Glomerular endothelial cell (primary cell): ENCODE measurements at regions not wholly inside any gene's neighbourhood (a gene's known extent, or its start where the extent isn't known, plus 50 kb on each side); places are given as distances from the start of the nearest gene placed in this dataset.
"Not testable (repeated sequence)": the region's sequence is repeated elsewhere in the genome, so short reads cannot be mapped to it uniquely, and the experiment has no call there.

ENCODE experiments used
- DNase-seq: peaks from one replicate; pipeline ENCODE4 v3.0.0-alpha.2; 2011; ENCODE audit warnings: low read depth, low spot score; ENCODE audit errors: extremely low read depth

GRCh38 chr16:59809488-59809887, 1075.4 kb upstream of the GOT2 start:
- DNase-seq, result not testable (repeated sequence)

GRCh38 chr16:59783191-59783590, 1049.1 kb upstream of the GOT2 start:
- DNase-seq, result no peak

- no peak for DNase-seq
Observed at GRCh38 chr16:59773330-59773729, 1039.2 kb upstream of the GOT2 start.

GRCh38 chr16:59759296-59759695, 1025.2 kb upstream of the GOT2 start:
- no peak for DNase-seq

GRCh38 chr16:59758848-59759247, 1024.7 kb upstream of the GOT2 start:
- DNase-seq, result no peak

GRCh38 chr16:59754854-59755253, 1020.7 kb upstream of the GOT2 start:
- DNase-seq, result no peak

- no peak for DNase-seq
Observed at GRCh38 chr16:59749662-59750336, 1015.7 kb upstream of the GOT2 start.

- DNase-seq, result no peak
Observed at GRCh38 chr16:59748531-59748930, 1014.4 kb upstream of the GOT2 start.

GRCh38 chr16:59743504-59743903, 1009.4 kb upstream of the GOT2 start:
- no peak for DNase-seq

GRCh38 chr16:59740858-59741257, 1006.7 kb upstream of the GOT2 start:
- no peak for DNase-seq

- no peak for DNase-seq
Observed at GRCh38 chr16:59737274-59737673, 1003.2 kb upstream of the GOT2 start.

- DNase-seq, result no peak
Observed at GRCh38 chr16:59733321-59733720, 999.2 kb upstream of the GOT2 start.

GRCh38 chr16:59729613-59730012, 995.5 kb upstream of the GOT2 start:
- DNase-seq, result no peak

GRCh38 chr16:59719121-59719520, 985.0 kb upstream of the GOT2 start:
- DNase-seq, result no peak

- DNase-seq, result no peak
Observed at GRCh38 chr16:59707436-59708226, 973.5 kb upstream of the GOT2 start.

GRCh38 chr16:59701963-59702930, 968.1 kb upstream of the GOT2 start:
- DNase-seq, result no peak

- no peak for DNase-seq
Observed at GRCh38 chr16:59699786-59700185, 965.7 kb upstream of the GOT2 start.

GRCh38 chr16:59698346-59699020, 964.4 kb upstream of the GOT2 start:
- no peak for DNase-seq

- DNase-seq, result no peak
Observed at GRCh38 chr16:59697761-59698160, 963.6 kb upstream of the GOT2 start.

GRCh38 chr16:59697236-59697635, 963.1 kb upstream of the GOT2 start:
- DNase-seq, result no peak

- DNase-seq, result no peak
Observed at GRCh38 chr16:59696495-59696894, 962.4 kb upstream of the GOT2 start.
